Progenitor cell of endocrine pancreas (in vitro differentiated cells): ENCODE measurements at regions not wholly inside any gene's neighbourhood (a gene's known extent, or its start where the extent isn't known, plus 50 kb on each side); places are given as distances from the start of the nearest gene placed in this dataset.

Experiments used
- DNase-seq: peaks from one replicate; pipeline ENCODE4 v3.0.0; 2021; ENCODE audit warnings: low spot score; ENCODE audit not compliant: unreplicated experiment
- H3K27ac Mint-ChIP-seq: 2 replicates; pipeline ENCODE4 v1.8.0; 2021; ENCODE audit warnings: mild to moderate bottlenecking, moderate library complexity, mixed read lengths
- H3K27me3 Mint-ChIP-seq: 2 replicates; pipeline ENCODE4 v1.8.0; 2021; ENCODE audit warnings: mixed read lengths
- H3K36me3 Mint-ChIP-seq: 2 replicates; pipeline ENCODE4 v1.8.0; 2022; ENCODE audit warnings: mixed read lengths; ENCODE audit not compliant: insufficient read depth
- H3K4me1 Mint-ChIP-seq: 2 replicates; pipeline ENCODE4 v1.8.0; 2021; ENCODE audit warnings: low read depth, mixed read lengths
- H3K4me3 Mint-ChIP-seq: 2 replicates; pipeline ENCODE4 v1.8.0; 2021; ENCODE audit warnings: low read depth, mild to moderate bottlenecking, moderate library complexity, mixed read lengths
- H3K9me3 Mint-ChIP-seq: 2 replicates; pipeline ENCODE4 v1.8.0; 2021; ENCODE audit warnings: low read depth, mixed read lengths
- TF ChIP-seq, protein P1 (sequence below): fragments of 200-600 bp; sonication (generic); IDR thresholded peaks from one replicate; pipeline ENCODE4 v1.5.0; 2021; ENCODE audit warnings: antibody characterized with exemption, mild to moderate bottlenecking; ENCODE audit not compliant: unreplicated experiment

DNA sequence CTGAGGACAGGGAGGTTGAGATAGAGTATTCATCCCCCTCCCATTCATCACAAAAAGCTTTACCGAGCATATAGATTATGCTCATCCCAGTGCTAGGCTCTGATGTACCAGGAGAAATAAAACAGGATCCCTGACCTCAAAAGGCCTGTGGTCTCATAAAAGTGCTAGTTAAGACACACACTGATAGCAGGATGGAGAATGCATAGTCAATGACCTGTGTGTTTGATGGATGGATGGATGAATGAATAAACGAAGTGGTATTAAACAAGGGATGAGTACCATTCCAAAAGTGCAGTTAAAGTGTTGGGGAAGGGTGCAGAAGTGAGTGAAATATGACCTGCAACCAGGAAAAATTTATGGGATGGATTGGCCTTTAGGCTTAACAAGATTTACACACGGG, 133.9 kb upstream of the NUDT7 start:
- peaks cover 11% of the 10 kb centered on the region for H3K4me1 Mint-ChIP-seq
- no peaks in the 10 kb centered on the region for H3K27me3 Mint-ChIP-seq
- TF ChIP-seq, protein P1, sequence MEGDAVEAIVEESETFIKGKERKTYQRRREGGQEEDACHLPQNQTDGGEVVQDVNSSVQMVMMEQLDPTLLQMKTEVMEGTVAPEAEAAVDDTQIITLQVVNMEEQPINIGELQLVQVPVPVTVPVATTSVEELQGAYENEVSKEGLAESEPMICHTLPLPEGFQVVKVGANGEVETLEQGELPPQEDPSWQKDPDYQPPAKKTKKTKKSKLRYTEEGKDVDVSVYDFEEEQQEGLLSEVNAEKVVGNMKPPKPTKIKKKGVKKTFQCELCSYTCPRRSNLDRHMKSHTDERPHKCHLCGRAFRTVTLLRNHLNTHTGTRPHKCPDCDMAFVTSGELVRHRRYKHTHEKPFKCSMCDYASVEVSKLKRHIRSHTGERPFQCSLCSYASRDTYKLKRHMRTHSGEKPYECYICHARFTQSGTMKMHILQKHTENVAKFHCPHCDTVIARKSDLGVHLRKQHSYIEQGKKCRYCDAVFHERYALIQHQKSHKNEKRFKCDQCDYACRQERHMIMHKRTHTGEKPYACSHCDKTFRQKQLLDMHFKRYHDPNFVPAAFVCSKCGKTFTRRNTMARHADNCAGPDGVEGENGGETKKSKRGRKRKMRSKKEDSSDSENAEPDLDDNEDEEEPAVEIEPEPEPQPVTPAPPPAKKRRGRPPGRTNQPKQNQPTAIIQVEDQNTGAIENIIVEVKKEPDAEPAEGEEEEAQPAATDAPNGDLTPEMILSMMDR, result no peak
- DNase-seq, result no peak
- H3K27ac Mint-ChIP-seq, result no peak overlapping the region
- no peaks in the 10 kb centered on the region for H3K9me3 Mint-ChIP-seq
- H3K36me3 Mint-ChIP-seq, result no peaks in the 10 kb centered on the region
- no peak overlapping the region for H3K4me3 Mint-ChIP-seq

DNA sequence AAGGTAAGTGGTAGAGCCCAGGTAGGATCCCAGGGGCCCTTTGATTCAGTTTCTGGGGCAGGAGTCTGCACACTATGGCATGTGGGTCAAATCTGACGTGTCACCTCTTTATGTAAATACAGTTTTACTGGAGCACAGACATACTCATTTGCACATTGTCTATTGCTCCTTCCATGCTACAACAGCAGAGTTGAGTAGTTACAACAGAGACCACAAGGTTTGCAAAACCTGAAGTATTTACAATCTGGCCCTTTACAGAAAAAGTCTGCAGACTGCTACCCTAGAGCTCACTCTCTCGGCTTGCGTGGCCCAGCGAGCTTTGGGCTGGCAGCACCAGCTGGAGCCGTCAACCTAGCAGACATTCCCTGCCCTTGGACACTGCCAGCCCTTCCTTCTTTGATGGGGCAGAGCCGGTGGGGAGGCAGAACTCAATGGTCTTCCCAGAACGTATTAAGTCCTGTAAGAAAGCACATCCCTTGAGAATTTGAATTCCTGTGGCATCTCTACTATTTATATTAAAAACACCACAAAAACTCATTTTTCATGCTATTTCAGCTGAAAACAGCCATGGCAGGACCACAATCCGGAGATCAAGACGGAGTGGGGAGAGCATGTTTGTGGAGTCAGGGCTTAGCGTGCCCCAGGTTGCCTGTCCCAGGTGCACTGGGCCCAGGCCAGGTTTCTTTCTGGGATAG, 133.1 kb upstream of the NUDT7 start:
- TF ChIP-seq, protein P1, result no peak
- Mint-ChIP-seq H3K4me3 (no peak overlapping the region), H3K27me3 (no peaks in the 10 kb centered on the region), H3K9me3 (no peaks in the 10 kb centered on the region), H3K27ac (no peak overlapping the region), H3K36me3 (no peaks in the 10 kb centered on the region), H3K4me1 (peaks cover 11% of the 10 kb centered on the region)
- no peak for DNase-seq

DNA sequence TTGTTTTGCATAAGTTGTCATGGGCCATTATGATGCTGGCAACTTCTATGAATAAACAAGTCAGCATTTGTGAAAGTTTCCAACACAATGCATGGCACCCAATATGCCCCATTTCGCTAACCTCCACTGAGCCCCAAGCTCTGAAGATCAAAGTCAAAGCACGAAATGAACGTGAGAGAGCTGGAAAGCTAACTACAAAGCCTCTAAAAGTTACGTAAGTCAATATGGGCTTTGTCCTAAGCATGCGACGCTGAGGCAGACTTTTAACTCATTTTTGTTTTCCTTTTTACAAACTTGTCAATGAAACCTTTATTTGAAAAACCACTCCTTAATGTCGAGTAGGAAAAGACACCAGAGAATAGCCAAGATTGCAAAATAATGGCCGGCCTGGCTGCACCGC, 131.6 kb upstream of the NUDT7 start:
- H3K4me3 Mint-ChIP-seq, result no peak overlapping the region
- H3K36me3 Mint-ChIP-seq, result no peaks in the 10 kb centered on the region
- no peak for DNase-seq
- H3K27me3 Mint-ChIP-seq, result no peaks in the 10 kb centered on the region
- no peak overlapping the region for H3K27ac Mint-ChIP-seq
- peaks cover 17% of the 10 kb centered on the region for H3K4me1 Mint-ChIP-seq
- no peaks in the 10 kb centered on the region for H3K9me3 Mint-ChIP-seq
- TF ChIP-seq, protein P1, result no peak

DNA sequence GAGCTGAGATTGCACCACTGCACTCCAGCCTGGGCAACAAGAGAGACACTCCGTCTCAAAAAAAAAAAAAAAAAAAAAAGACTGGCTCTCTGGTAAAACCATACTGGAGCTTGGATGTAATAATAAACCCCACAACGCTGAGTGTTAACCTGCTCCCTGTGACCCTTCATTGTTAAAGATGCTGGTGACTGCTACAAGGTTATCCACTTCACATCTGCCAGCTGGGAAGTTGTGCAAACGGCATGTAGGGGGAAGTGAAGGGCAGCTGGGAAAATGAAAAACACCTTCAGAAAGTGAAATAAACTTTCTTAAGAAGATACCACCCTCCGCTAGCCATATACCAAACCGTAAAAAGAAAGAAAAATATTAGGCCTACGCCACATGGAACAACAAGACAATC, 131.0 kb upstream of the NUDT7 start:
- TF ChIP-seq, protein P1, result no peak
- Mint-ChIP-seq H3K27me3 (no peaks in the 10 kb centered on the region), H3K36me3 (no peaks in the 10 kb centered on the region), H3K9me3 (no peaks in the 10 kb centered on the region), H3K4me1 (peaks cover 17% of the 10 kb centered on the region), H3K27ac (no peak overlapping the region), H3K4me3 (no peak overlapping the region)
- DNase-seq, result no peak

DNA sequence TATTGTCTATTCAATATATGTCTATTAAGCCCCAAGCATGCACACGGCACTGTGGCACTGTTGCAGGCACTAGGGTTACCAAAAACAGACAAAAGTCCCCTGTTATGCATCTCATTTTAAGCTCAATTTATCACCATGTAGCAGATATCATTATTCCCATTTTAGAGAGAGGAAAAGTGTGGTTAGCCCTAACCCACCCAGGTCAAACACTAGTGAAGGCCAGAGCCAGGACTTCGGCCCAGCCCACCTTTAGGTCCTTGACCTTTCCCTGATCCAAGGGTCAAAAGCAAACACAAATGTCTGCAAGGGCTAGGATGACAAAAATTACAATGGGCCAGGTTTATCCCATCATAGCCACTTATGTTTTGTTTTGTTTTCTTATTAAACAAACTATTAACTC, 130.3 kb upstream of the NUDT7 start:
- H3K9me3 Mint-ChIP-seq, result no peaks in the 10 kb centered on the region
- H3K36me3 Mint-ChIP-seq, result no peaks in the 10 kb centered on the region
- no peak overlapping the region for H3K27ac Mint-ChIP-seq
- TF ChIP-seq, protein P1, result no peak
- no peak for DNase-seq
- peaks cover 17% of the 10 kb centered on the region for H3K4me1 Mint-ChIP-seq
- no peaks in the 10 kb centered on the region for H3K27me3 Mint-ChIP-seq
- H3K4me3 Mint-ChIP-seq, result no peak overlapping the region
